Activated CD4-positive, alpha-beta T cell treated with anti-CD3 and anti-CD28 coated beads for 36 hours (primary cell): ENCODE measurements at regions not wholly inside any gene's neighbourhood (a gene's known extent, or its start where the extent isn't known, plus 50 kb on each side); places are given as distances from the start of the nearest gene placed in this dataset.

Experiments
- ATAC-seq: fragments of 200-7000 bp; cut with Tn5 transposase; one replicate; pipeline ENCODE4 v1.10.0; 2021; ENCODE audit warnings: mild to moderate bottlenecking, moderate library complexity
- CTCF ChIA-PET: fragments of 350-600 bp; sonication (Branson Sonifier 250); formaldehyde crosslinking; loops from one replicate; lab custom pipeline; 2021; ENCODE audit warnings: antibody characterized with exemption; lab: Charles Lee
- POLR2A ChIA-PET: fragments of 350-600 bp; sonication (Branson Sonifier 250); formaldehyde crosslinking; loops from one replicate; lab custom pipeline; 2021; ENCODE audit warnings: antibody characterized with exemption, inconsistent platforms; lab: Charles Lee
- DNase-seq: peaks from one replicate; pipeline ENCODE4 v3.0.0-alpha.2; 2020
- H3K27ac Mint-ChIP-seq: one replicate; pipeline ENCODE4 v1.8.0; 2021; ENCODE audit warnings: mixed read lengths
- H3K27me3 Mint-ChIP-seq: one replicate; pipeline ENCODE4 v1.8.0; 2021; ENCODE audit warnings: mixed read lengths
- H3K36me3 Mint-ChIP-seq: one replicate; pipeline ENCODE4 v1.8.0; 2021; ENCODE audit warnings: low read depth, mixed read lengths
- H3K4me1 Mint-ChIP-seq: one replicate; pipeline ENCODE4 v1.8.0; 2021; ENCODE audit warnings: mixed read lengths
- H3K4me3 Mint-ChIP-seq: one replicate; pipeline ENCODE4 v1.8.0; 2021; ENCODE audit warnings: mild to moderate bottlenecking, moderate library complexity, mixed read lengths
- H3K9me3 Mint-ChIP-seq: one replicate; pipeline ENCODE4 v1.8.0; 2021; ENCODE audit warnings: low read depth, mixed read lengths
- intact Hi-C, 2 experiments: fragments of 100-400 bp; cut with DNase I in 1 of 2; cut with micrococcal nuclease in 1 of 2; formaldehyde crosslinking; loops; one replicate each; pipeline versions ENCODE4 v1.14.2 to v1.15.1; 2022 to 2024; cut with DNase I, micrococcal nuclease

DNA sequence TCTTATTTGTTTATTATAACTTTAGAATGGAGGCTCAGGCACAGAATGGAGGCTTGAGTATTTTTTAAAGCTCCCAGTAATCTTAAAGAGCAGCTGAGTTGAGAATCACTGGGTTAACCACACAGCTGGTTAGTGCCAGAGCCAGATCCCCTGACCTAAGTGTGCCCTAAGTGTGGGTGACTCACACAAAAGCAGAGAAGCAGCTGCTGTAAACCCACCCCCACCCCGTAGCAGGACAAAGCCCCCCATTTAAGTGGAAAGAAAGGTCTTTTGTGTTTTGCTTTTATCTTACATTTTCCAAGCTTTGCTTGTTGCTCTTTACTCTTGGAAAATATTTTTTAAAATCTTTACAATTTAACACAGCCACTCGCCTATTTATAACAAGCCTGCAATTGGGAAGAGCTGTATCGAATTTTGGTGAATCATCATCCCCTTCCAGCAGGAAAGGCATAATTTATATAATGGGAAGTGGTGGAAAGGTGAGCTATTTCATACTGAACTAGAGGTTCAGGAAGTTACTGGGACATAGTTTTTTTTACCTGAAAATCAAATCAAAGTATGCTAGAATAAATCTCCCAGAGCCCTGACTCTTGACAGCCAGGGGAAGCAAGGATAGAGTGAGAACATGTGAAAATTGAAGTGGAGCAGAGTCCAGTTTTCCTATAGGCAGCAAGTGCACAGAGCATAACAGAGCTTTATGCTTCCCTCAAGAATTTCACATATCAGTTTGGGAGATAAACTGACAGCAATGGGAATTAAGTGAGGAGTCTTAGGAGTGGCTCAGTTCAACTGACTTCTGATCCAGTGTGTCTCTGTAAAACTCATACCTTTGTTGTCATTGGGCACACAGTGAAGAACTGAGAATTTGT lies 405.7 kb downstream of the AASDHPPT start:
- ChIA-PET CTCF (interaction anchor here (0.5 to 0.6 kb wide), 2 partner anchors 93 to 1246 kb away, joined by 3 read pairs; no protein-coding TSS in a partner anchor), POLR2A (no interaction called here)
- intact Hi-C loops: no loop called here
- ATAC-seq: no peak
- Mint-ChIP-seq H3K27ac (no peak overlapping the region), H3K27me3 (no peaks in the 10 kb centered on the region), H3K9me3 (peaks cover 2% of the 10 kb centered on the region), H3K4me1 (no peaks in the 10 kb centered on the region), H3K36me3 (no peaks in the 10 kb centered on the region), H3K4me3 (no peak overlapping the region)
- no peak for DNase-seq

DNA sequence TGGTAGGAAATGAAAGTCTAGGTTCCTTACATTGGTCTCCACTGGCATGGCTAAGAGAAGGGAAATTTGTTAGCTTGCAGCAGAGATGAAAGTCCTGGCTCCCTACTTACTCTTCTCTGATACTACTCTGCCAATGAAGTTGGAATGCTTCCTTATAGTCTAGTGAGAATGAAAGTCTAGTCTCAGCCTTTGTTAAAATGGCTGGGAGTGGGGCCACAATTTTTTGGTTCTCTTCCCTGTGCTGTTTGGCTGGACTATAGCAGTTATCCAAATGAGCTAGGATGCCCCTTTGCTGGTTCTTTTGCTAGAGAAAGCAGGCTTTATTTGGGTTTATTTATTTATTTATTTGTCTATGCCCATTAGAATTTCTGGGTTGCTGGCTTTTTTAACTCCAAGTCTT lies 414.3 kb downstream of the AASDHPPT start:
- no peaks in the 10 kb centered on the region for H3K27me3 Mint-ChIP-seq
- no peak for ATAC-seq
- CTCF ChIA-PET: no interaction called here
- DNase-seq: no peak
- H3K4me3 Mint-ChIP-seq: no peak overlapping the region
- intact Hi-C loops: no loop called here
- H3K4me1 Mint-ChIP-seq: no peaks in the 10 kb centered on the region
- no peak overlapping the region for H3K27ac Mint-ChIP-seq
- H3K36me3 Mint-ChIP-seq: no peaks in the 10 kb centered on the region
- POLR2A ChIA-PET: no interaction called here
- H3K9me3 Mint-ChIP-seq: peaks cover 4% of the 10 kb centered on the region

DNA sequence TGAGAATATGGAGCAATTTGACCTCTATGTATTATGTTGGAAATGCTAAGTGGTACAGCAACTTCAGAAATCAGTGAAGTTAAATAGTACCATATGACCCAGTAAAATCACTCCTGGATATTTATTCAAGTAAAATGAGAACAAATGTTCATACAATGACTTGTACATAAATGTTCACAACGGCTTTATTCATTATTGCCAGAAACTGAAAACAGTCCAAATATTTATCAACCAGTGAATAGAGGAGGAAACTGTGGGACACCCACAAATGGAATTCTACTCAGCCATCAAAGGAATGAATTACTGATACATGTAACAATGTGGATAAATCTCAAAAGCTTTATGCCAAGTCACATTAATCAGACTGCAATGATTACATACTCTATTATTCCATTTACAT lies 416.3 kb downstream of the AASDHPPT start:
- Mint-ChIP-seq H3K36me3 (no peaks in the 10 kb centered on the region), H3K27me3 (no peaks in the 10 kb centered on the region), H3K9me3 (peaks cover 4% of the 10 kb centered on the region), H3K4me1 (no peaks in the 10 kb centered on the region), H3K27ac (no peak overlapping the region), H3K4me3 (no peak overlapping the region)
- ATAC-seq (no peak), DNase-seq (no peak)
- CTCF ChIA-PET: no interaction called here
- POLR2A ChIA-PET: no interaction called here
- intact Hi-C loops: no loop called here

DNA sequence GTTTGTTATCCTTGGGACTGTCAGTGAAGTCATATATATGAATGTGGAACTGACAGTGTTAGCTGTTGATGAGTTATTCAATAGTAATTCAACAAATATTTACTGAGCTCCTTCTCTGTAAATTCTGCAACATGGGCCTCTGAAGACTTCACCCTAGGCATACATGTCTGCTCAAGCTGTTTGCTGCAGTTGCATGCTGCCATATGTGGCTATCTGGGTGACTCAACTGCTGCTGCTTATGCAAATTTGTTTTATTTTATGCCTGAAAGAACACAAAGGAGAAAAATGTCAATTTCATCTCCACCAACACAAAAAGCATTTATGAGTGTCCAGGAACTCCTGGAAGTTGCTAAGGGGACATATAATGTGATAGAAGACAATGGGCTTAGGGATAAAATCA lies 417.6 kb downstream of the AASDHPPT start:
- ATAC-seq (no peak), DNase-seq (no peak)
- CTCF ChIA-PET: no interaction called here
- H3K27ac Mint-ChIP-seq: no peak overlapping the region
- H3K27me3 Mint-ChIP-seq: no peaks in the 10 kb centered on the region
- intact Hi-C loops: no loop called here
- no peak overlapping the region for H3K4me3 Mint-ChIP-seq
- POLR2A ChIA-PET: no interaction called here
- H3K9me3 Mint-ChIP-seq: no peaks in the 10 kb centered on the region
- H3K36me3 Mint-ChIP-seq: no peaks in the 10 kb centered on the region
- H3K4me1 Mint-ChIP-seq: no peaks in the 10 kb centered on the region

DNA sequence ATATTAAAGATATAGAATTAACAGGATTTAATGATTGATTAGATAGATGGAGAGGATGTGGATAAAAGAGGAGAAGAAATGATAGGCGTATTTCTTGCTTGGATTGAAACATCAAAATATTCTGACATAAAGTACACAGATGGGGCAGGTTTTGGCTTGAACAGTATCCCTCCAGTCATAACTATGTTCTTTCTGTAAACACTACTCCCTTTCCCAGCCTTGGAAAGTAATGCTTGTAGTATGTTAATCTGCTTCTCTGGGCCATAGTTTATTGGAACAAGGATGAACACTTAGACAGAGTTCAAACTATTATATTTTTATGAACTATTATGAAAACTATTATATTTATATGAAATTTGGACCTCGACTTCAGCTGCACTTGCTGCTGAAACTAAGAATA lies 419.2 kb downstream of the AASDHPPT start:
- Mint-ChIP-seq H3K27ac (no peak overlapping the region), H3K4me1 (no peaks in the 10 kb centered on the region), H3K9me3 (no peaks in the 10 kb centered on the region), H3K4me3 (no peak overlapping the region), H3K27me3 (no peaks in the 10 kb centered on the region), H3K36me3 (no peaks in the 10 kb centered on the region)
- DNase-seq: no peak
- intact Hi-C loops: no loop called here
- POLR2A ChIA-PET: no interaction called here
- ATAC-seq: no peak
- CTCF ChIA-PET: no interaction called here

DNA sequence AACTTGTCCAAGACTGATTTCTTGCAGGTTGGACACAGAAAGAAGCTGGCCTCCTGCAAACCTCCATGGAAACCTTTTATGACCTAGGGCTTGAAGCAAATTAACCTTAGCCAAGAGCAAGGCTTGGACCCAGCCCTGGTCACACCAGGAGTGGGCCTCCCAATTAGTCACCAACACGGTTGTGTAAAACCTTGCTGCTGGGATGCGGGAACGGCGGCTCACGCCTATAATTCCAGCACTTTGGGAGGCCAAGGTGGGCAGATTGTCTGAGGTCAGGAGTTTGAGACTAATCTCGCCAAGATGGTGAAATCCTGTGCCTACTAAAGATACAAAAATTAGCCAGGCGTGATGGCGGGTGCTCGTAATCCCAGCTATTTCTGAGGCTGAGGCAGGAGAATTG lies 419.9 kb downstream of the AASDHPPT start:
- no peaks in the 10 kb centered on the region for H3K27me3 Mint-ChIP-seq
- ChIA-PET POLR2A (no interaction called here), CTCF (no interaction called here)
- H3K4me1 Mint-ChIP-seq: no peaks in the 10 kb centered on the region
- intact Hi-C loops: no loop called here
- no peak for DNase-seq
- ATAC-seq: no peak
- no peaks in the 10 kb centered on the region for H3K36me3 Mint-ChIP-seq
- H3K9me3 Mint-ChIP-seq: no peaks in the 10 kb centered on the region
- H3K4me3 Mint-ChIP-seq: no peak overlapping the region
- no peak overlapping the region for H3K27ac Mint-ChIP-seq

DNA sequence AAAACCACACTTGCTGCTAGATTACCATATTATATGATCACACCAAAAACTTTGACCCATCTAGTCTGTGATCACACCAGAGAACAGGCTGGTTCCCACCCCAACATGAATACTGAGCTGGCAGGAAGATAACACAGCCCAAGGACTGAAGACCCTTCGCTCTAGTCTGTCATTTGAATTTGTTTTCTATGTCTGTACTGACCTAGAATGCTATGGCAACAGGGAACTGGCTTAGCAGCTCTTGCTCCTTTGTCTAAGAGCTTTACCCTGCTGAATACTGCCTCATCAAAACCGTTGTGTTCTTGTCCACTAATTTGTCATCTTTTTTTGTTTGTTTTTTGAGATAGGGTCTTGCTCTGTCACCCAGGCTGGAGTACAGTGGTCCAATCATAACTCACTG lies 420.4 kb downstream of the AASDHPPT start:
- DNase-seq: no peak
- Mint-ChIP-seq H3K36me3 (no peaks in the 10 kb centered on the region), H3K27ac (no peak overlapping the region), H3K4me1 (no peaks in the 10 kb centered on the region), H3K27me3 (no peaks in the 10 kb centered on the region), H3K4me3 (no peak overlapping the region), H3K9me3 (no peaks in the 10 kb centered on the region)
- intact Hi-C loops: no loop called here
- no peak for ATAC-seq
- ChIA-PET CTCF (no interaction called here), POLR2A (no interaction called here)

DNA sequence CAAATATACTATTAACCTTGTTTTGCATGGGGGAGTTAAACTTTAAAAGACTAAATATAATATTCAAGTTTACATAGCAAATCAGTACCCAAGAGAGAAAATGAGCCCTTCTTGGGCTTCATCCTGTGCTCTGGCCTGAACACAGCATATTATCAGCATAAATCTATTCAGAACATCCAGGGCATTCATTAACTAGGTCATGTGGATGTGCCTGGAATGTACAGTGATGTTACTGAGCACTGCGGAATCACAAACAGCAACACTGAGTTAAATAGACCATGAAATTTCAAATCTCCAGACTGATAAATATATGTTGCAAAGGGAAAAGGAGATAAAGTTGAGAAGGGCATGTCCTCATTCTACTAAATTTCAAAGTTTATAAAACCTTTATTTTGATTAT lies 426.4 kb downstream of the AASDHPPT start:
- no peaks in the 10 kb centered on the region for H3K4me1 Mint-ChIP-seq
- ChIA-PET POLR2A (no interaction called here), CTCF (no interaction called here)
- H3K9me3 Mint-ChIP-seq: peaks cover 4% of the 10 kb centered on the region
- H3K27me3 Mint-ChIP-seq: no peaks in the 10 kb centered on the region
- no peak overlapping the region for H3K27ac Mint-ChIP-seq
- H3K36me3 Mint-ChIP-seq: no peaks in the 10 kb centered on the region
- intact Hi-C loops: no loop called here
- DNase-seq (no peak), ATAC-seq (no peak)
- no peak overlapping the region for H3K4me3 Mint-ChIP-seq

DNA sequence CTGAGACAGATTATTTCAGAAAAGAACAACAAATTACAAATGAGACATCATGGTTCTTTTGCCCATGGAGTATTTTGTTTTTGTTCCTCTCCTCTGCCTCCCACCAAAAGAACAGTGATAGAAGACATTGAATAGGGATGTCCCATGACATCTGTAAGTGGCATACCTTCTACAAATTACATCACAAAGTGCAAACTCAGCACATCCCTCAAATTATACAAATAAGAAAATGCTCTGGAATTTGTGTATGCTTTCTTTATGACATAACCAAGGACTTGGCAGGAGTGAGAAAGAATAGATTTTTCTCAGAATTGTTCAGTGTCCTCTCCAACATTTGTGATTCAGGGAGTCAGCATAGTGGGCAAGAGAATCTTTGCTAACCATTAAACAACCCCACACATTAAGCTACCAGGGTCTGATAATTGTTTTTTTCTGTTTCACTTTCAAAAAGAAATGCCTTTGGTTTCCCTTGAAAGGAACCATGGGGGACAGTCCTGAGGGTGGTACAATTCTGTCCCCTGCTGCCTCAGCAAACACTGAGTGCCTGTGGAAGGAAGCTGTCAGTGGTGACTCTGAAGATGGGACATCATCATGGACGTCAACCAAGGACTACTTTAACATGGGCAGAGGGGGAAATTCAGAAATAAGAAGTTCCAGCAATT lies 430.3 kb downstream of the AASDHPPT start:
- DNase-seq (no peak), ATAC-seq (no peak)
- peaks cover 4% of the 10 kb centered on the region for H3K9me3 Mint-ChIP-seq
- ChIA-PET POLR2A (no interaction called here), CTCF (no interaction called here)
- no peaks in the 10 kb centered on the region for H3K4me1 Mint-ChIP-seq
- no peaks in the 10 kb centered on the region for H3K36me3 Mint-ChIP-seq
- no peak overlapping the region for H3K27ac Mint-ChIP-seq
- no peaks in the 10 kb centered on the region for H3K27me3 Mint-ChIP-seq
- no peak overlapping the region for H3K4me3 Mint-ChIP-seq
- intact Hi-C loops: no loop called here

DNA sequence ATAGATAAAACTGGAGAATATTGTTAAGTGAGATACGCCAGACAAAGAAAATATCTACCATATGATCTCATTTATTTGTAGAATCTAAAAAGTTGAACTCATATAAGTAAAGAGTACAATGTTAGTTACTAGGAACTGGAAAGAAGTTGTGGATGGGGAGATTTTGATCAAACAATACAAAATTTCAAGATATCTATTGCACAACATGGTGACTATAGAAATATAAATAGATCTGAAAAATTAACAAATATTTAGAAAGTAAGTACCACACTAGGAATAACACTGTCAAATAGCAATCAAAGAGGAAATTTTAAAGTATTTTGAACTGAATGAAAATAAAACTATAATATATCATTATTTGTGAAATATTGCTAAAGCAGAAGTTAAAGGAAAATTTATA lies 437.2 kb downstream of the AASDHPPT start:
- Mint-ChIP-seq H3K27ac (no peak overlapping the region), H3K4me3 (no peak overlapping the region), H3K36me3 (no peaks in the 10 kb centered on the region), H3K4me1 (no peaks in the 10 kb centered on the region), H3K27me3 (no peaks in the 10 kb centered on the region), H3K9me3 (peaks cover 4% of the 10 kb centered on the region)
- POLR2A ChIA-PET: no interaction called here
- intact Hi-C loops: no loop called here
- DNase-seq: no peak
- ATAC-seq: no peak
- CTCF ChIA-PET: no interaction called here

DNA sequence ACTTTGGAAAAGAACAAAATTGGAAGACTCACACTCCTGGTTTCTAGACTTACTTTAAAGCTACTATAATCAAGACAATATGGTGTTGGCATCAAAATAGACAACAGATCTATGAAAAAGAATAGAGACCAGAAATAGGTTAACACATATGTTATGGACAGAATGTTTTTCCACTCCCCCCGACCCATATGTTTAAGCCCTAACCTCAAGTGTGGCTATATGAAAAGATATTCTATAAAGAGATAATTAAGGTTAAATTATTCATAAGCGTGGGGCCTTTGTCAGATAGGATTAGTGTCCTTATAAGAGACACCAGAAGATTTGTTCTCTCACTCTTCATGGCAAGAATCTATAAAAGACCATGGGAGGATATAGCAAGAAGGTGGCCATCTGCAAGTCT lies 440.0 kb downstream of the AASDHPPT start:
- DNase-seq: no peak

More for the DNA sequence above, 440.0 kb downstream of the AASDHPPT start:
- Mint-ChIP-seq H3K4me1 (no peaks in the 10 kb centered on the region), H3K4me3 (no peak overlapping the region), H3K36me3 (no peaks in the 10 kb centered on the region), H3K27ac (no peak overlapping the region), H3K27me3 (no peaks in the 10 kb centered on the region), H3K9me3 (peaks cover 11% of the 10 kb centered on the region)
- CTCF ChIA-PET: interaction anchor here (0.7 kb wide), 1 partner anchor 47 kb away, joined by 4 read pairs; no protein-coding TSS in a partner anchor
- POLR2A ChIA-PET: no interaction called here
- ATAC-seq: no peak
- intact Hi-C loops: no loop called here
